ENCODE measurements at regions not wholly inside any gene's neighbourhood (a gene's known extent, or its start where the extent isn't known, plus 50 kb on each side); places are given as distances from the start of the nearest gene placed in this dataset.

DNA sequence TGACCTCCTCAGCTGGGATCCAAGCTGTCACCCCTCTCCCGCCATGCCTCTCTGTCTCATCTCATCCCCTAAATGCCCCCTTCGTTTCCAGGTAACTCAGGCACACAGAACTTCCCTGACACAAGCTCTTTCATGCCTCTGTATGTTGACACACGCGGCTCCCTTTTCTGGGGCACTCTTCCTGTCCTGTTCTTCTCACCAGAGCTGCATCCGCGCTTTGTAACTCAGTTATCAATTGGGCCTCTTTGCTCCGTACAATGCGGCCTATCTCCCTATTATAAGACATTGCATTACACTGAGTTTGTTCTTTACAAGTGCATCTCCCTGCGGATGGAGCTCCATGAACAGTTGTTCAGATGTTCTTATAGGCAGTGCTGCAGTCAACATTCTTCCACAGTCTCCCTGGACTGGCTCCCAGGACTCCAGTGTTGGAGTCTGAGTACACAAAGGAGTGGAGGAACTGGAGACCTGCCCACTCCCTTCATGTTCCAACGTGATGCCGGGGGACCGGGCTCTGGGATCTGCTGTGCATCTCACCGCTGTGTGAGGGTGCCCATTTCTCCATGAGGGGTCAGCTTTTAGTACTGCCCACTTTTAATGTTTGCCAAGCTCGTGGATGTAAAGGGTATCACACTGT is 56.9 kb upstream of the TNS3 start:
- DNase-seq (ENCODE audit: low read depth, low spot score), result no peak

DNA sequence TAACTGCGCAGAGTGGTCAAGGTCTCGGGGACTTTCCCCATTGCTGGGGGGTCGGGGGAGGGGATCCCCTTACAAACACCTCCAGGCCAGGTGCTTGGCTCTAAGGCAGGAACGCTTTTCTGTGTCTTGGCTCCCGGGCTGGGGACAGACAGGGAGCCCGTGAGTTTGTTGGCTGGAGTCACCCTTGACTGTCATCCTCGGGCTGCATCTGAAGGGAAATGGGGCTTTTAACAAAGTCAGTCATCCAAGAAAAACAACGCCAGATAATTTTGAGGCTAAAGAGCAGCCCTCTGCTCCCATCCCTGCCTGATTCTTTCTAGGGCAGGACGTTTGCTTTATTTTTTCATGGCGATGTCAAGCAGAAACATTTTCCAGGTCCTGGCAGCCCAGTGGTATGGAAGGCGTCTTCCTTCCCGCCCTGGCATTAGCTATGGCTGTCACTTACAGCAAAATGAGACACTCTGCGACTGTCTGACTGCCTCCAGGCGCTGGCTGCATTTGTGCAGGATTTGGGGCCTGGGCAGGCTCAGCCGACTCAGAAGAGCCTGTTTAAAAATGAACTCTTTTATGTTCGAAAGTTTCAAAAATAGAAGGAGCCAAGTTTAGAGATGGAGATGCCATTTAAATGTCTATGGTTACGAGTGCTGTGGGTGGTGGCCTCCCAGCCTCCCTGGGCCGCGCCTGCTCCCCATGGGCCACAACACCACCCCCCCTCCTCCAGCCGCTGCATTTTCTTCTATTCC is 54.7 kb upstream of the TNS3 start:
- no peak for DNase-seq (ENCODE audit: low read depth, low spot score)

DNA sequence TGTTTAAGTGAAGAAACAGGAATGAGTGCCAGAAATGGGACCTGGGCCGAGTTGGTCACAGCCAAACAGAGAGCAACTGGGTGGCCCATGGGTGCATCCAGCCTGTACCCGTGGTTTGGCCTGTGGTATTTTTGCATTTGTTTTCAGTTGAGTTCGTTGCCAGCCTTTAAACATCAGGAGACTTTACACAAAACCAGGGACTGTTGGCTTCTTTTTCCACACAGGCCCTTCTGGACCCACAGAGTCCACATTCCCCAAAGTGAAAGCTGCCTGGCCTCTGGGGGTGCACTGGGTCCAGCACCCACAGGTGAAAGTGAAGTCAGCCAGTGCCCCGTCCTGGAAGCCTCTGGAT is 54.1 kb upstream of the TNS3 start:
- no peak for DNase-seq (ENCODE audit: low read depth, low spot score)

DNA sequence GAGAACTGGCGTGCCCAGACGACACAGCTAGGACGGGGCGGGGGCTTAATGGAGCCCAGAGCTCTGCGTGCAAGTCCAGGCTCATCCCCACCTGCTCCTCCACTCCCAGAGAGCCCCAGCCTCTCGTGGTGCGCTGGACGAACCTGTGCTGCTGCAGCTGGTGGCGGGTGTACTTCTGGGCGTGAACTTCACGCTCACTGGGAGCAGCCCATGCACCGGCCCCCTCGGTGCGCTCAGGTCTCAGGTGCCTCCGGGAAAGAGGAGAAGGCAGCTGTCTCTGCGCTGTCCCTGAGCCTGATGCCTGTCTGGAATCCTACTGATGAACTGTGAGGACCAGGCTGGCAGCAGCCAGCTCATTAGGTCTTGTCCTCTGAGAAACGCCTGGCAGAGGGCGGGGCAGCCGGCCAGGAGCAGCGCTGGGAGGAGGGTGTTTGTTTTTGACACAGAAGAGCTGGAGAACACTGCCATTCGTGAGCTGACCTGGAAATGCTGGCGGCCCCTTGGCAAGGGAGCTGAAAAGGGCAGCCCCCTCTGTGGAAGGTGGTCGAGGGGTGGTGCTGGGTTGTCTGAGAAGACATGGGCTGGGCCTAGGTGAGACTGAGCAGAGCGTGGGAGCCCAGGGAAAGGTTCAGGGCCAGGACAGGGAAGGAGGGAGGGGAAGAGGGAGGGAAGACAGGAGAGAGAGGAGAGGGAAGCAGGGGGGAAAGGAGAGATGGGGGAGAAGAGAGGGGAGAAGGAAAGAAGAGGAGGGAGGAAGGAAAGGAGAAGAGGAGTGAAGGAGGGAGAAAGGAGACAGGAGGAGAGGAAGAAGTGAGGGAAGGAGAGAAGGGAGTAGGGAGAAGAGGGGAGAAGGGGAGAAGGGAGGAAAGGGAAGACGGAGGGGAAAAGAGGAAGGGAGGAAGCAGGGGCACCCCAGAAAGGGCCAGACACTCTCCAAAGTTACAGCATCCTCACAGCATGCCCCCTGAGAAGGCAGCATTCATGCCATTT is 53.5 kb upstream of the TNS3 start:
- DNase-seq (ENCODE audit: low read depth, low spot score), result no peak

DNA sequence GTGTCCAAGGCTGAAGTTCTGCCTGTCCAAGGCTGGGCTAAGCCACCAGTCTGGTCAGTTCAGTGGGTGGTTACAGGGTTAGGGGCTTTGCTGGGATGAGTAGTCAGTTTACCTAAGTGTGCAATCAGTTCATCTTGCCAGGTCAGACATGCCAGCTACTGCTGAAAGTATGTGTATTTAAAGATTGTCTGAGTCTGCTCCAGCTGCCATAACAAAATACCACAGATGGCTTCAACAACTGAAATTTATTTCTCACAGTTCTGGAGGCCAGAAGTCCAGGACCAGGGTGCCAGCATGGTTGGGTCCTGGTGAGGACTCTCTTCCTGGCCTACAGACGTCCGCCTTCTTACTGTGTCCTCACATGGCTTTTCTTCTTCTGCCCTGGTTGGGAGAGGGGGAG is 52.4 kb upstream of the TNS3 start:
- no peak for DNase-seq (ENCODE audit: low read depth, low spot score)

DNA sequence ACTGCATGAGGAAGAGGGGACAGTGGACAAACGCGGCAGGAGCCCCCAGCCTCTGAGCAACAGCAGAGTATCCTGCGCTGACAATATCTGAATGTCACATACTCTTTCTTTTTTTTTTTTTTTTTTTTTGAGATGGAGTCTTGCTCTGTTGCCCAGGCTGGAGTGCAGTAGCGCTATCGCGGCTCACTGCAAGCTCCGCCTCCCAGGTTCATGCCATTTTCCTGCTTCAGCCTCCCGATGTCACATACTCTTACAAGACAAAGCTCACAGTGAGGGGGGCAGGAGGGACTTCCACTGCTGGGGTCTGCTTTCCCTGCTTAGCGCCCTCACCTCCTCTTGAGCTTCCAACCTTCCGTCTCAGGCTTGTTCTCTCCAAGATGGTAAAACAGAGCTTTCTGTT is 51.2 kb upstream of the TNS3 start:
- DNase-seq (ENCODE audit: low read depth, low spot score), result no peak
